Endothelial cell (in vitro differentiated cells): ENCODE measurements at regions not wholly inside any gene's neighbourhood (a gene's known extent, or its start where the extent isn't known, plus 50 kb on each side); places are given as distances from the start of the nearest gene placed in this dataset.

ENCODE experiments used
- DNase-seq: peaks from one replicate; pipeline ENCODE4 v3.0.0; 2021; ENCODE audit warnings: low spot score
- H3K27ac Mint-ChIP-seq: one replicate; pipeline ENCODE4 v1.8.0; 2021; ENCODE audit warnings: mixed read lengths, inconsistent platforms; ENCODE audit not compliant: unreplicated experiment
- H3K27me3 Mint-ChIP-seq: one replicate; pipeline ENCODE4 v1.8.0; 2021; ENCODE audit warnings: mild to moderate bottlenecking, moderate library complexity, mixed read lengths, inconsistent platforms; ENCODE audit not compliant: unreplicated experiment
- H3K36me3 Mint-ChIP-seq: one replicate; pipeline ENCODE4 v1.8.0; 2021; ENCODE audit warnings: mild to moderate bottlenecking, low read depth, mixed read lengths, inconsistent platforms; ENCODE audit not compliant: unreplicated experiment
- H3K4me1 Mint-ChIP-seq: one replicate; pipeline ENCODE4 v1.8.0; 2021; ENCODE audit warnings: mild to moderate bottlenecking, mixed read lengths, inconsistent platforms; ENCODE audit not compliant: unreplicated experiment
- H3K4me3 Mint-ChIP-seq: one replicate; pipeline ENCODE4 v1.8.0; 2021; ENCODE audit warnings: mild to moderate bottlenecking, mixed read lengths, inconsistent platforms; ENCODE audit not compliant: unreplicated experiment
- H3K9me3 Mint-ChIP-seq: one replicate; pipeline ENCODE4 v1.8.0; 2021; ENCODE audit warnings: mixed read lengths, inconsistent platforms; ENCODE audit not compliant: unreplicated experiment
- TF ChIP-seq, protein P1 (sequence below): fragments of 200-600 bp; sonication (generic); IDR thresholded peaks from one replicate; pipeline ENCODE4 v1.5.0; 2021; ENCODE audit warnings: antibody characterized with exemption; ENCODE audit not compliant: unreplicated experiment

DNA sequence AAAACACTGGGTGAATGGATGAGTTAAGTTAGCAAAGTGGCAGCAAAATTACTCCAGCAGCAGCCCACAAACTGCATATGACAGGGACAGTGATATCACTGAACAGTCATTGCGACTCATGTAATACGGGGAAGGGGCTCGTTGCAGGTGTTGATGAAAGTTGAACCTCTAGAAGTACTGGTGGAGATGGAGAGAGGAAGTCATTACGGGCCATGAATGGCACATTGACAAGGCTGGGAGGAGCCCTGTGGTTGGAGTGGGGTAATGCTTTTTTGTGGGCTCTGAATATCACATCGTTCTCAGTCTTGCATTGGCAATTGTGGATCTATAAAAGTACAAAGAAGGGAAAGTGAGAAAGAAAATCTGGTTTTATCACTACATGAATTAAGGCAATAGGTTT, 278.1 kb downstream of the ZPLD1 start:
- no peaks in the 10 kb centered on the region for H3K9me3 Mint-ChIP-seq
- H3K4me3 Mint-ChIP-seq: no peak overlapping the region
- H3K27me3 Mint-ChIP-seq: no peaks in the 10 kb centered on the region
- no peak overlapping the region for H3K27ac Mint-ChIP-seq
- TF ChIP-seq, protein P1, sequence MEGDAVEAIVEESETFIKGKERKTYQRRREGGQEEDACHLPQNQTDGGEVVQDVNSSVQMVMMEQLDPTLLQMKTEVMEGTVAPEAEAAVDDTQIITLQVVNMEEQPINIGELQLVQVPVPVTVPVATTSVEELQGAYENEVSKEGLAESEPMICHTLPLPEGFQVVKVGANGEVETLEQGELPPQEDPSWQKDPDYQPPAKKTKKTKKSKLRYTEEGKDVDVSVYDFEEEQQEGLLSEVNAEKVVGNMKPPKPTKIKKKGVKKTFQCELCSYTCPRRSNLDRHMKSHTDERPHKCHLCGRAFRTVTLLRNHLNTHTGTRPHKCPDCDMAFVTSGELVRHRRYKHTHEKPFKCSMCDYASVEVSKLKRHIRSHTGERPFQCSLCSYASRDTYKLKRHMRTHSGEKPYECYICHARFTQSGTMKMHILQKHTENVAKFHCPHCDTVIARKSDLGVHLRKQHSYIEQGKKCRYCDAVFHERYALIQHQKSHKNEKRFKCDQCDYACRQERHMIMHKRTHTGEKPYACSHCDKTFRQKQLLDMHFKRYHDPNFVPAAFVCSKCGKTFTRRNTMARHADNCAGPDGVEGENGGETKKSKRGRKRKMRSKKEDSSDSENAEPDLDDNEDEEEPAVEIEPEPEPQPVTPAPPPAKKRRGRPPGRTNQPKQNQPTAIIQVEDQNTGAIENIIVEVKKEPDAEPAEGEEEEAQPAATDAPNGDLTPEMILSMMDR: no peak
- DNase-seq: no peak
- H3K36me3 Mint-ChIP-seq: no peaks in the 10 kb centered on the region
- H3K4me1 Mint-ChIP-seq: no peaks in the 10 kb centered on the region

DNA sequence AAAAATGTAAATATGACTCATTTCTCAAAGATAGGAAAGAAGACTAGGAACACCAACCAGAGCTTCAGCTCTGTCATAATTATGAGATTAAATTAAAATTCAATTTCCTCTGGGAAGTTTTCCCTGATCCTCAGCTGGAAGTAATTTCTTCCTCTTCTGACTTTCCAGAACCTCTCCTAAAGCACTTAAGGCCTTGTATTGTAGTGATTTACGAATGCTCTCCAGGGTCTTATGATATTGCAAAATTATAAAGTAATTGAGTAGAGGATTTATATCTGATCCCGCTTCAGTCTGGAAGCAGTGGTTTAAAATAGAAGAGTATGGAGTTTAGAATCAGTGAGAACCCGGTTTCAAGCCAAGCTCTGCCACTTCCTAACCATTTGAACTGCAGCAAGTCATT, 279.8 kb downstream of the ZPLD1 start:
- TF ChIP-seq, protein P1: no peak
- no peaks in the 10 kb centered on the region for H3K4me1 Mint-ChIP-seq
- no peaks in the 10 kb centered on the region for H3K27me3 Mint-ChIP-seq
- no peak overlapping the region for H3K27ac Mint-ChIP-seq
- H3K4me3 Mint-ChIP-seq: no peak overlapping the region
- DNase-seq: no peak
- no peaks in the 10 kb centered on the region for H3K36me3 Mint-ChIP-seq
- no peaks in the 10 kb centered on the region for H3K9me3 Mint-ChIP-seq

DNA sequence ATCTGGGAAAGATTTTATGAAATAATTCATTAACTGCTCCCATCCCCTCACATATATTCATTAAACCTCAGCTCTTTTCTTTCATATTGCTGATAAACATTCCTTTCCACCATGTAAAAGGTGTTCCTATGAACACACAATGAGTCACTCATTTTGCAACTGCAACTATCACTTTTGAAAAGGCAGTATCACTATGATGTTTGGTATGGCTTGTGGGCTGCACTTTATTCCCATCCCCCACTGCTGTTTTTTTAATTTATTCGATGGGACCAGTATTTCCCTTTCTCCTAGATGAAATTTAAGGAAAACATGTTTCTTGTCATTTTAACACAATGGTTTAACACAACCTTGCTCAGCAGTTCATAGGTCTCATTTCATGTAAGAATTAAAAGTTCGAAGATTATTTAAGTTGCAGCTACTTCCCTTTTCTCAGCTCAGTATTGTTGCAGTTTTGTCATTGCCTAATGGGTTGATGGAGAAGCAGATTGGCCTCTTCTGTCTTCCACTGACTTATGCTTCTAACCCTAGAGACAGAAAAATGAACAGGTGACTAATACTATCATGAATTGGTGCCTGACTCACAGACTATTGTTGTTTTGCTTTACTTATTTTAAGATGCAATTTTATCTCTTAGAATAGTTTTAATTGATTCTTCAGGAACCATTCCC, 280.3 kb downstream of the ZPLD1 start:
- no peaks in the 10 kb centered on the region for H3K36me3 Mint-ChIP-seq
- H3K4me3 Mint-ChIP-seq: no peak overlapping the region
- H3K27me3 Mint-ChIP-seq: no peaks in the 10 kb centered on the region
- no peak for DNase-seq
- no peak overlapping the region for H3K27ac Mint-ChIP-seq
- H3K4me1 Mint-ChIP-seq: no peaks in the 10 kb centered on the region
- TF ChIP-seq, protein P1: no peak
- H3K9me3 Mint-ChIP-seq: no peaks in the 10 kb centered on the region

DNA sequence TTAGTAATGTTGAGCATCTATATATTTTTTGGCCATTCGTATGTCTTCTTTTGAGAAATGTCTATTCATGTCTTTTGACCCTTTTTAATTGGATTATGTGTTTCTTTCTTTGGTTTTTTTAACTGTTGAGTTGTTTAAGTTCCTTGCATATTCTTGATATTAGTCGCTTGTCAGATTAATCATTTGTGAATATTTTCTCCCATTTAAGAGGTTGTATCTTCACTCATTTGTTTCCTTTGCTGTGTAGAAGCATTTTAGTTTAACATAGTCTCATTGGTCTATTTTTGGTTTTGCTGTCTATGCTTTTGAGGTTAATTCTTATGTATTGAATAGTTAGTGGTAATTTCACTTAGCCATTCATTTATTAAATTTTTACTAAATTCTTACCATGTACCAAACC, 283.8 kb downstream of the ZPLD1 start:
- Mint-ChIP-seq H3K27me3 (no peaks in the 10 kb centered on the region), H3K27ac (no peak overlapping the region), H3K36me3 (no peaks in the 10 kb centered on the region), H3K4me3 (no peak overlapping the region), H3K4me1 (no peaks in the 10 kb centered on the region), H3K9me3 (no peaks in the 10 kb centered on the region)
- TF ChIP-seq, protein P1: no peak
- DNase-seq: no peak

DNA sequence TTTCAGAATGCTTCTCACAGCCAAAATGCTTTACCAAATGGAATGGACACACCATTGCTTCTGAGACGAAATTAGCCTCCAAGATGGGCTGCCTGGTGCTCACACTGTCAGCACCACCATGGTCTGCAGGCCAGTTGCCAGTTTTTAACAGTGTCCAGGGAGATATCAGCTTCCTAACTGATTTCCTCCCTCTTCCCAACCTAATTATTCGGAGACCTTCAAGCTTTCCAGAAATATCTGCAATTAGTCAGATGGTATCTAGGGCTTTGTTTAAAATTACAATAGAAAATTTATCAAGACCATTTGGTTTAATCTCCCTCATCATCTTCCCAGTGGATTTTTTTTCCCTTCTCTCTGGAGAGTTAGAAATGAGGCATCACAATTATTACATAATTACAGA, 287.5 kb downstream of the ZPLD1 start:
- TF ChIP-seq, protein P1: no peak
- no peaks in the 10 kb centered on the region for H3K36me3 Mint-ChIP-seq
- no peaks in the 10 kb centered on the region for H3K27me3 Mint-ChIP-seq
- no peak overlapping the region for H3K27ac Mint-ChIP-seq
- H3K4me3 Mint-ChIP-seq: no peak overlapping the region
- no peak for DNase-seq
- H3K9me3 Mint-ChIP-seq: no peaks in the 10 kb centered on the region
- no peaks in the 10 kb centered on the region for H3K4me1 Mint-ChIP-seq
